ENCODE measurements at regions not wholly inside any gene's neighbourhood (a gene's known extent, or its start where the extent isn't known, plus 50 kb on each side); places are given as distances from the start of the nearest gene placed in this dataset.

GRCh38 chr4:166290426-166290825 is 417.4 kb downstream of the TLL1 start:
- intact Hi-C loops (cut with DNase I; ENCODE audit: low total_unique reads) = no loop called here
- no peak for DNase-seq

DNA sequence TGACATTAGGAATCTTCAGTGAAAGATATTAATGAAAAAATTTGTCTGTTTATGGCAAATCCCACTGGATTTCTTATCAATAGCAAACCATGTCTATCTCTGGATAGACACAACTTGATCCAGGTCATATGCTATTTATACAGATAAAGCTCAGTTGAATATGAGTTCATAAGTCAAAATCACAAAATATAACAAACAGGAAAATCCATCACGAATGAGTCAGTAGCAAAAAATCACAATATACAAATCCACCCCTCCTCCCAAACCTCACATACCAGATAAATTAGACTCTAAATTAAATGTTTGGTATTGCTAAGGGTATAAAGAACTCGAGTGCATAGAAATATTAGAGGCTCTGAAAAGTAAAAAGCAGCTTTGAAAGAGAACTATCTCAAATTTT is 420.5 kb downstream of the TLL1 start:
- TF ChIP-seq, protein P1, sequence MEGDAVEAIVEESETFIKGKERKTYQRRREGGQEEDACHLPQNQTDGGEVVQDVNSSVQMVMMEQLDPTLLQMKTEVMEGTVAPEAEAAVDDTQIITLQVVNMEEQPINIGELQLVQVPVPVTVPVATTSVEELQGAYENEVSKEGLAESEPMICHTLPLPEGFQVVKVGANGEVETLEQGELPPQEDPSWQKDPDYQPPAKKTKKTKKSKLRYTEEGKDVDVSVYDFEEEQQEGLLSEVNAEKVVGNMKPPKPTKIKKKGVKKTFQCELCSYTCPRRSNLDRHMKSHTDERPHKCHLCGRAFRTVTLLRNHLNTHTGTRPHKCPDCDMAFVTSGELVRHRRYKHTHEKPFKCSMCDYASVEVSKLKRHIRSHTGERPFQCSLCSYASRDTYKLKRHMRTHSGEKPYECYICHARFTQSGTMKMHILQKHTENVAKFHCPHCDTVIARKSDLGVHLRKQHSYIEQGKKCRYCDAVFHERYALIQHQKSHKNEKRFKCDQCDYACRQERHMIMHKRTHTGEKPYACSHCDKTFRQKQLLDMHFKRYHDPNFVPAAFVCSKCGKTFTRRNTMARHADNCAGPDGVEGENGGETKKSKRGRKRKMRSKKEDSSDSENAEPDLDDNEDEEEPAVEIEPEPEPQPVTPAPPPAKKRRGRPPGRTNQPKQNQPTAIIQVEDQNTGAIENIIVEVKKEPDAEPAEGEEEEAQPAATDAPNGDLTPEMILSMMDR (IDR thresholded peaks at IDR 0.05) = no peak
- TF ChIP-seq EP300 (IDR thresholded peaks at IDR 0.05; ENCODE audit: low read depth) (no peak), POLR2A (IDR thresholded peaks at IDR 0.05) (no peak), POLR2AphosphoS5 (IDR thresholded peaks at IDR 0.05) (no peak)
- H3K4me3 ChIP-seq = no peak overlapping the region
- H3K36me3 ChIP-seq = no peaks in the 10 kb centered on the region
- intact Hi-C loops (cut with DNase I; ENCODE audit: low total_unique reads) = no loop called here
- H3K9me3 ChIP-seq = no peaks in the 10 kb centered on the region
- in situ Hi-C loops (cut with MboI; ENCODE audit: low pct_ligation_motif_present in 1 of 4, low pct_unique_long_range_greater_than_20kb in 1 of 4, low sequenced_read_pairs in 3 of 4) = no loop called here
- no peak for DNase-seq
- no peaks in the 10 kb centered on the region for H3K27me3 ChIP-seq
- 35 to 43% methylated on average over 1 to 2 of the region's 2 CpGs for WGBS, 2 donors (ENCODE audit: low coverage in 1 of 2)
- no peak overlapping the region for H3K27ac ChIP-seq
- no peaks in the 10 kb centered on the region for H3K4me1 ChIP-seq

More at GRCh38 chr4:166290426-166290825, 417.4 kb downstream of the TLL1 start:
- Histone ChIP-seq H3K27me3 (no peaks in the 10 kb centered on the region), H3K4me3 (no peak overlapping the region), H3K27ac (no peak overlapping the region), H3K9me3 (no peaks in the 10 kb centered on the region), H3K36me3 (no peaks in the 10 kb centered on the region), H3K4me1 (no peaks in the 10 kb centered on the region)
- 49 to 68% methylated on average over 4 of the region's 4 CpGs for WGBS, 2 donors (ENCODE audit: low coverage in 1 of 2)
- in situ Hi-C loops (cut with MboI; ENCODE audit: low pct_ligation_motif_present in 1 of 4, low pct_unique_long_range_greater_than_20kb in 1 of 4, low sequenced_read_pairs in 3 of 4) = no loop called here
- TF ChIP-seq POLR2A (IDR thresholded peaks at IDR 0.05) = no peak
- TF ChIP-seq, protein P1 (IDR thresholded peaks at IDR 0.05) = no peak
- TF ChIP-seq EP300 (IDR thresholded peaks at IDR 0.05; ENCODE audit: low read depth) = no peak
- no peak for TF ChIP-seq POLR2AphosphoS5 (IDR thresholded peaks at IDR 0.05)

DNA sequence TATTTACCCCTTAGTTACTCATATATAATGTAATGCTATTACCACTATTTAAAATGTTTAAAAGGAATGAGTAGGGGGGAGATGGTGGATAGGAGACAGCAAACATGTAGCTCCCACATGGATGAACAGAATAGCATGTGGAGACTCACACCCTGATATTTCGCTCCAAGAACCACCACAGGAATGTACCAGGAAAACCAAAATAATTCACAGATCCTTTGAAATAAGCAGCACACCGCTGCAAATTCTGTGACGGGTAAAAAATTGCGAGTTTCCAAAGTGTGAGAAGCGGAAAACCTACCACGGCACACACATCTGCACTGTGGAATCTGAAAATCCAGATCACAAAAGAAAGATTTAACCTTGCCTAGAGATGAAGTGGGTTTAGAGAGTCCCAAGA is 428.2 kb downstream of the TLL1 start:
- in situ Hi-C loops (cut with MboI; ENCODE audit: low pct_ligation_motif_present in 1 of 4, low pct_unique_long_range_greater_than_20kb in 1 of 4, low sequenced_read_pairs in 3 of 4) = no loop called here
- no peaks in the 10 kb centered on the region for H3K4me1 ChIP-seq
- H3K9me3 ChIP-seq = no peaks in the 10 kb centered on the region
- intact Hi-C loops (cut with DNase I; ENCODE audit: low total_unique reads) = no loop called here
- WGBS, 2 donors (ENCODE audit: low coverage in 1 of 2) = 86 to 88% methylated on average over 6 of the region's 6 CpGs
- no peak for DNase-seq
- no peaks in the 10 kb centered on the region for H3K27me3 ChIP-seq
- no peaks in the 10 kb centered on the region for H3K36me3 ChIP-seq
- TF ChIP-seq POLR2AphosphoS5 (IDR thresholded peaks at IDR 0.05) (no peak), POLR2A (IDR thresholded peaks at IDR 0.05) (no peak), EP300 (IDR thresholded peaks at IDR 0.05; ENCODE audit: low read depth) (no peak)
- TF ChIP-seq, protein P1 (IDR thresholded peaks at IDR 0.05) = no peak
- no peak overlapping the region for H3K27ac ChIP-seq
- H3K4me3 ChIP-seq = no peak overlapping the region

- no peak overlapping the region for H3K27ac ChIP-seq
- no peaks in the 10 kb centered on the region for H3K9me3 ChIP-seq
- no peaks in the 10 kb centered on the region for H3K36me3 ChIP-seq
- H3K27me3 ChIP-seq = no peaks in the 10 kb centered on the region
- no peak for DNase-seq
- H3K4me3 ChIP-seq = no peak overlapping the region
- WGBS, 2 donors (ENCODE audit: low coverage in 1 of 2) = 64 to 75% methylated on average over 4 of the region's 4 CpGs
- no peak for TF ChIP-seq POLR2A (IDR thresholded peaks at IDR 0.05)
- TF ChIP-seq, protein P1 (IDR thresholded peaks at IDR 0.05) = no peak
- TF ChIP-seq POLR2AphosphoS5 (IDR thresholded peaks at IDR 0.05) = no peak
- TF ChIP-seq EP300 (IDR thresholded peaks at IDR 0.05; ENCODE audit: low read depth) = no peak
- in situ Hi-C loops (cut with MboI; ENCODE audit: low pct_ligation_motif_present in 1 of 4, low pct_unique_long_range_greater_than_20kb in 1 of 4, low sequenced_read_pairs in 3 of 4) (no loop called here), intact Hi-C loops (cut with DNase I; ENCODE audit: low total_unique reads) (no loop called here)
- no peaks in the 10 kb centered on the region for H3K4me1 ChIP-seq
Measured at GRCh38 chr4:166308647-166309046, 435.6 kb downstream of the TLL1 start.
